GM20431 (cell line): ENCODE measurements at regions not wholly inside any gene's neighbourhood (a gene's known extent, or its start where the extent isn't known, plus 50 kb on each side); places are given as distances from the start of the nearest gene placed in this dataset.
"Not testable (repeated sequence)": the region's sequence is repeated elsewhere in the genome, so short reads cannot be mapped to it uniquely, and the experiment has no call there.

ENCODE experiments used
- in situ Hi-C: fragments of 300-500 bp; cut with MseI, MboI; formaldehyde crosslinking; loops from one replicate; pipeline ENCODE4 v1.15.0; 2020; ENCODE audit warnings: low sequenced_read_pairs; ENCODE audit not compliant: unreplicated experiment

DNA sequence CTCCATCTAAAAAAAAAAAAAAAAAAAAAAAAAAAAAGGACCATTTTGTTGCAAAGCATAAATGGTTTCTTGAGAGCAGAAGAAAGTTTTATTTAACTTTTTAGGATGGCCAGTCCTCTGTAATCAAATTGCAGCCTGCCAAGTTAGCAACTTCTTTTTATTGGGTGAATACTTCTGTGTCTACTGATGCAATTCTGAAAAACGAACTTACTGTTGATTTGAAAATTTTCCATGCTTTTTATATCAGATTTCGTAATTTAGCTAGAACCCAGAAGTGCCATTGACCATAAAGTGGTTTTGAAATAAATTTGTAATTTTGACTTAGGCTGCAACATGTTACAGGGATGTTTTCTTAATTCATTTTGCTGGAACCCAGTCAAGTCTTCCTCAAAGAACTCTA, 269.1 kb upstream of the ACTBL2 start:
- in situ Hi-C loops: loop anchor here (25.0 kb wide), 1 partner anchor 89 kb away; no protein-coding TSS in a partner anchor

DNA sequence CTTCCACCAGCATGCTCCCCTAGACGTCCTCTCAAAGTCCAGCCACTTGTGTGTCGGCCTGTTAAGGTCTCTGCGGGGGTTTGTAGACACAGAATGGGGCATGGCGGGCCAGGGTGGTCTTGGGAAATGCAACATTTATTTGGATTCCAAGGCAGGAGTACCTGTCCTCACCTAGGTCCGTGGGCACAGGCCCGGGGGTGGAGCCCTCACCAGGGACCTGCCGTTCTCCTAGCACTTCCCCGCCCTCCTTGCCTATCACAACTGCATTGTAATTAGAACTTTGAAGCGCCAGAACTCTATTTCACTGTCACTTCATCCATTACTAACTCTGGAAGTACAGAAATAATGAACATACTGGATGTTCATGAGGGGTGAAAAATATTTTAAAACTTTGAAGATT, 268.3 kb upstream of the ACTBL2 start:
- in situ Hi-C loops: loop anchor here (25.0 kb wide), 1 partner anchor 89 kb away; no protein-coding TSS in a partner anchor

DNA sequence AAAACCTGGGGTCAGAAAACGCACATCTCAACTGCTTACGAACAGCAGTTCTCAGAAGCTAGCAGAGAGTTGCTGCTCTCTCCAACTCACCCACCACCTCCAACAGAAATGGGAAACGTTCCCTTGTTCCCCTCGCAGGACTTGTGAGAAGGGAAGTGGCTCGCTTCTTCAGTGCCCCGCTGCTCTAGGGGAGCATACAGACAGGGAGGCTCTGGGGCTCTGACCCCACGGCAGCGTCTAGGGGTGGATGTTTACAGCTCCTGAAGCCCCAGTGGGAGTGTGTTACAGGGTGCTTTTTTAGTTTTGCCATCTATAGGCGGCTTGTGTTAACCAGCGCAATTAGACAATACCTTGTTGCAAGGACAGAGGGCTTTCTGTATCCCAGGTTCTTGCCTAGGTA, 267.7 kb upstream of the ACTBL2 start:
- in situ Hi-C loops: loop anchor here (25.0 kb wide), 1 partner anchor 88 kb away; no protein-coding TSS in a partner anchor

DNA sequence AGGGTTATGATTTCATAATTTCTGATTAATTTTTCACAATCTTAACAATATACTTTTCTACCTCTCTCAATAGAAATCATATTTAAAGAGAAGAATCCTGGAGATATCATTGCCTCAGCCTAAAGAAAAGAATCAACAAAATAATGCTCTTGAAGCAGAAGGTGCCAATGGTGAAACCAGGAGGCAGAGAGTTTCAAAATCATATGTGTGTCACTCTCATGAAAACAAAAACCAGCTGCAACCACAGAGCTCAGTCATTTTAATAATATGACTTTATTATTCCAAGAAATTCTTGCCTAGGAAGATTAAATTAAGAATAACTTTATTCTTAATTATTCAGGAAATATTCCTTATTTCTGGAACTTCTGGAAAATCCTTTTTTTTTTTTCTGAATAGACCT, 266.8 kb upstream of the ACTBL2 start:
- in situ Hi-C loops: no loop called here

DNA sequence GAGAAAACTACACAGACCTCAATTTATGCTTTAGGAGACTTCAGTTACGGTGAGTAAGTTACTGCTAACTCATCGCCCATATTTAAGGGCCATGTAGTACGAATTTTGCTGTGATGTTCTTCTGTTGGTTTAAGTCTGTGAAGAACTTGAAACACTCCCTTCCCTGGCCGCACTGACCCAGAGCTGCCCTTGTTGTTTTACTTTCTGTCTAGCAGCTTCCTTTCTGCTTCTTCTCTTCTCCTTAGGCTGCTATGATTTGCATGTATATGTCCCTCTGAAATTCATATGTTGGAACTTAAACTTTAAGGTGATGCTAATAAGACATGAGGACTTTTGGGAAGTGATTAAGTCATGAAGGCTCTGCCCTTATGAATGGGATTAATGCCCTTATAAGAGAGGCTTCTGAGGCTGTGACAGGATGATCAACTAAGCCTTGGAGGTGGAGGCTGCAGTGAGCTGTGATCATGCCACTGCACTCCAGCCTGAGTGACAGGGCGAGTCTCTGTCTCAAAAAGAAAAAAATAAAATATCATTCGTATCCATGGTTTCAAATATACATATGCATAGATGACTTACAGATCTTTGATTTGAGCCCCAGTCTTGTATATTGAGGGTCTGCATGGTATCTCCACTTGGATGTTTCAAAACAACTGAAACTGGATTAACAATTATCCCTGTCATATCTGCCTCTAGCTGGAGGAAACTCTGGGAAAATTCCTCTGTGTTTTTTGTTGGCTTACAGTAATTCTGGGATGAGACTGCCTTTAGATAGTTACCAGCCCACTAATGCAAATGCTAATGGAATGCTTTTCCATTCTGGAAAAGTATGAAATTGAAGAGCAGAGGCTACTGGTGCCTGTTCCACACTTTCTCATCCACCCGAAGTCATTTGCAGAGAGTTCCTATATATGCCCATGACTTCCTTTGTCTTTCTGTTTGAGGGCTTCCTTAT, 263.4 kb upstream of the ACTBL2 start:
- in situ Hi-C loops: no loop called here

DNA sequence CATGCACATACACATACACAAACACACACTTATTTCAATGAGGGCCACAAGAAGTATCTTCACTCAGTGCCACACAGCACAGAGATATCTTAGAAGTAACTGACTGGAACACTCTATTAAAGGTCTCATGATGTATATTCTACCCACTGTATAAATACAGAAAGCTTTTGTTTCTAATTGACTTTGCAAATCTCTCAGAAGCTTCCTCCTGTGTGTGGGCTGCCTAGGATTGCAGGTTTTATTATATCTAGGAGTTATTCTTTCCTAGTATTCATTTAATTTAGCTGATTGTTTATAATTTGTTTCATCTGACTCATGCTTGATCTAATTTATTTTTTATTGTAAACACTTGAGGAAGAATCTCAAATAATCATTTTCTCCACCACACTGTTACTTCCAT, 262.4 kb upstream of the ACTBL2 start:
- in situ Hi-C loops: no loop called here

DNA sequence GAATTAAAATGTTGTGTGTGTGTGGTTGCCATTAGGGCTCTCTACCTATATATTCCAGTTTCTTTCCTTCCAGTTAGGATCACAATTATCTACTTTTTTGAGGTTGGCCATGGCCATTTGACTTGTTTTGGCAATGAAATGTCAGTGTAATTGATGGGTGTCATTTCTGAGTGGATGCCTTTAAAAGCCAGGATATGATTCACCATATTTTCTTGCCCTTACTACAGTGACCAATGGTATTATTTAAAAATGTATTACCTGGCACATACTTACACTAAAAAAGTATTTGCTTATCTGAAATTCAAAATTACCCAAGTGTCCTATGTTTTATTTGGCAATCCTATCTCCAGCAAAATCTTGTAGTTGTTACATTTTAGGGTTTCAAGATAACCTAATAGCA, 258.7 kb upstream of the ACTBL2 start:
- in situ Hi-C loops: no loop called here

DNA sequence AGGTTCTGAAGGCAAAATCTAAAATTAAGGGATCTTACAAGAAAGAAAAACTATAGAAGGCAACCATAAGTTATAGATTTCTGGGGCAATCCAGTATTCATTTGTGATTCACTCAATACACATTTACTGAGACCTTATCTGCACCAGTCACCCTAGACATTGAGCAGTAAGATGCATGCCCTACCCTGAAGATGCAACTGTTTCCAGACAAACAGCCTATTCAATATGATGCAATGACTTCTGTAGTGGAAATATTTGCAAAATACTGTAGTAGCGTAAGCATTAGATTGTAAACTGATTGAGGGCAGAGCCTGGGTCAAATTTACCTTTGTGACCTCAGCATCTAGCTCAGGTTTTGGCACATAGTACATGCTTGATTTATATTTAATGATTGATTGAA, 256.2 kb upstream of the ACTBL2 start:
- in situ Hi-C loops: no loop called here

DNA sequence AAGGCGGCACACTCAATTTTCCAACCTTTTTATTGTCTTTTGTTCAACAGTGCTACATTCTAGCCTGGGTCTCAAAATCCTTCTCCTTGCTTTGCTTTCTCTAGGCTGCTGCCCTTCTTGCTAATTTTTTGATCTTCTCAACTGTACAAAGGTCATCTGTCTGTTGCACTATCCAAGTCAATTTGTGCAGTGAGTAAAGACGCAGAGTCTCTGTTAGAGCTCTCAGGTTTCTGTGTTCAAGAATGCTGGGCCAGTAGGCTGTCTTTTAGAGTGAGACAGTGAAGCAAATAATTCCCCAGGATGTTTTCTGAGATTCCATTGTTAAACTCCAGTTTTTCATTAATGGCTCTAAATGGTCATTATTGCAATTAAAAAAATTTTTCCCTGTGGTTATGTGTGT, 255.7 kb upstream of the ACTBL2 start:
- in situ Hi-C loops: no loop called here

DNA sequence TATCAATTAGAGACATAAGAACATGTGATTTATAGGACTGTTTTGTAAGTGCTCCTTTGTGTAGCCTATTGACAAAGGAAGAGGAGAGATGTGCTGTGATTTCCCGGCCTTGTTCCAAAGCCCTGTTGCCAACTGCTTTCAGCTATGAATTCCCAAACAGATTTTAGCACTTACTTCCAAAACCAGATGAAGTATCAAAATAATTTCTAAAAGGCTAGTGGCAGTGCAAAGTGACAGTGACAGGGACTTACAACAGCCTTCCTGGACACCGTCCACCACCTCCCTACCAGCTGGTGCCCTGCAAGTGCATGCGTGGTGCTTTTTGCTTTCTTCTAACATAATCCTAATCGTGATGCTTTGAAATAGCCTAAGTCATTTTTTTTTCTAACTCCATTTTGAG, 254.1 kb upstream of the ACTBL2 start:
- in situ Hi-C loops: no loop called here

DNA sequence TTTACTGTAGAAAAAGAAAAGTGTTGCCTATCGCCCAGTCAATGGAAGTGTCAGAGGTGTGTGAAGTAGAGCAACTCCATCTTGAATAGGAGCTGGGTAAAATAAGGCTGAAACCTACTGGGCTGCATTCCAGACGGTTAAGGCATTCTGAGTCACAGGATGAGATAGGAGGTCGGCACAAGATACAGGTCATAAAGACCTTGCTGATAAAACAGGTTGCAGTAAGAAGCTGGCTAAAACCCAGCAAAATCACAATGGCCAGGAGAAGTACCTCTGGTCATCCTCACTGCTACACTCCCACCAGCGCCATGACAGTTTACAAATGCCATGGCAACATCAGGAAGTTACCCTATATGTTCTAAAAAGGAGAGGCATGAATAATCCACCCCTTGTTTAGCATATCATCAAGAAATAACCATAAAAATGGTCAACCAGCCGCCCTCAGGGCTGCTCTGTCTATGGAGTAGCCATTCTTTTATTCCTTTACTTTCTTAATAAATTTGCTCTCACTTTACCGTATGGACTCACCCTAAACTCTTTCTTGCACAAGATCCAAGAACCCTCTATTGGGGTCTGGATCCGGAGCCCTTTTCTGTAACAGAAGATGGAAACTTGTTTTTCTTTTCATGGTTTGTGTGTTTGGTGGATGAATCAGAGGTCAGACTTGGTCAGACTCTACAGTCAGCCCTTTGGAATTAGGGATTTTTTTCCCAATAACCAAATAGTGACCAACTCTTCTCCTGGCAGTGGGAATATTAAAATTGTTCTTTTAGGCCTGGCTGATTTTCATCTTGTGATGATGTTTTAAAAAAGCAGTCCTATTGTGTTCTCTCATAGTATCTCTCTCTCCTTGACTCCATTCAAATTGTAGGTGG, 252.9 kb upstream of the ACTBL2 start:
- in situ Hi-C loops: not testable (repeated sequence)

DNA sequence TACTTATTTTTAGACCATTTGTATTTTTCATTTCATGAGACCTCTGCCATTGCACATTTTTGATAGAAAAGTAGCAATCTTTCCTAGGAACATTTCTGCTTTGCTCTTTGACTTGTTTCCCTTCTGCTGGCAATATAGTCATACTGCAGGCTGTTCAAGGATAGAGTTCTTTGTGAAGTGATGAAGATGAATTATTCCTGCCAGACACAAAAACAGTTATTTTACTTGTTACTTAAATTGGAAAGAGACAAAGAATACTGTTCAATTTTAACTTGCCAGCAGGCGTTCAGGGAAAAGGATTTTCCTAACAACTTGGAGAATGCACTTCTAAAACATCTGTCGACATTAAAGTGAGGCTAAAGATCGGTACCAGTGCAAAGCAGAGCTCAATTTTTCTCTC, 251.7 kb upstream of the ACTBL2 start:
- in situ Hi-C loops: no loop called here

DNA sequence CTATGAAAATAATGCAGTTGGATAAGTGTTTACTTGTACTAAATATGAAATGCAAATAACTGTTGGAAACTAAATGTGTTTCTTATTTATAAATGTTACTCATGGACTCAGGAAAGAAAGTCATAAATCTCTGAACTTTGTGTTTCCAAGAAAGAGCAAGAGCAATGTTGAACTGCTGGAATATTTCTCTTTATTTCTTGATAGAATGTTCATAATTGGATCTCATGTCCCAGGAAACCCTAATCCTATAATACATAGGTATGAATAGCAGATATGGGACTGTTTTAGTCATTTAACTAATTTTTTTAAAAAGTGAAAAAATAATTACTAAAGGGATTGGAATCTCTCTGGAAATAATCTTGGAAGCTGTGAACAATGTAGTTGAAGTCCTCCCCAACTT, 245.0 kb upstream of the ACTBL2 start:
- in situ Hi-C loops: no loop called here

DNA sequence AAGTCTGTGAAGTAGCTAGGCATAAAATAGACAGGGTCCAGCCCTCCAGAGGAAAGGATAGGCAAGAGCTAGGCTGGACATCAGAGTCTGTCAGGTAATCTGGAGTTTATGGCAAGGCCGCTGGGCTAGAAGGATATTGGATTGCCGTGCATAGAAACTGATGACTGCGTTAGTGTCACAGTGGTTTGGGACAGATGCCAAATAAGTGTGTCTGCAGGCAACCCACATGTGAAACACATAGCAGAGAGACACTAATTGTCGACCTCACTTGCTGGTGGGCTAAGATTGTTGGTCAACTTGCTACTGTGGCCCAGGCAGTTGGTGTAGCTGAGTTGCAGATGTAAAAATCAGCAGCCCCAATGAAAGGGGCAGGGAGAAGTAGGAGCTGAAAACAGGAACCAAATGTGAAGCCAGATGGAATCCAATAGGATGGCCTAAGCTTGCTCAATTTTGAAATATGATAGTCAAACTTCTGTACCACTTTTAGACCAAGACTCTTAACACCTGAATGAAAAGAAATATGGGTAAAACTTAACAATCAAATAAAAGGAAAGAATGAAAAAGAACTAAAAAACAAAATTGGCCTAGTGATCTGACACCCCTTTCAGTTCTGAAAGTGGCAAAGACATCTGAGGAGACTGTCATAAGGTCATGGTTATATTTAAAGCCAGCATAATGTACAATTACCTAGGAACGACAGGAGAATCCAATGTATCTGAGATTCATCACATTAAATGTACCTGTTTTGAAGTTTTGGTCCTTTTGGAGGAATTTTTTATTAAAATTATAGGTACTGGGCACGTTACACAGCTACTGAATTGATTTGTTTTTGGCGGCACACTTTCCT, 243.3 kb upstream of the ACTBL2 start:
- in situ Hi-C loops: no loop called here

DNA sequence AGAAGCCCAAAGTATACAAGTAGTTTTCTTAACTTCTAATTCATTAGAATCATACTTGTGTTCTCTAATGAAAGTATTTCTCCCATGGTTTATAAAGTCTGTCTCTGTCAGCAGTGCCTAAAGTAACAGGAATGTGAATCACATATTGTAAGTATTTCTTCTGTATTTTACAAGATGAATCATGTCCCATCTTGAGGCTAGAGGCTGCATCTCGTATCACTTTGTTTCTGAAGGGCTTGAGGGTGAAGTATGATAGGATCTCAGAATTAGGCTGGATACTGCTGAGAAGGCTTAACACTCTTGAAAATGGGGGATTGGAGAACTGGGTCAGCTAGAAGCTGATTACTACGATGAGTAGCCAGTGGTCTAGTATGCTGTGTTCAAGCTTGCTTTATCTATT, 242.2 kb upstream of the ACTBL2 start:
- in situ Hi-C loops: no loop called here

DNA sequence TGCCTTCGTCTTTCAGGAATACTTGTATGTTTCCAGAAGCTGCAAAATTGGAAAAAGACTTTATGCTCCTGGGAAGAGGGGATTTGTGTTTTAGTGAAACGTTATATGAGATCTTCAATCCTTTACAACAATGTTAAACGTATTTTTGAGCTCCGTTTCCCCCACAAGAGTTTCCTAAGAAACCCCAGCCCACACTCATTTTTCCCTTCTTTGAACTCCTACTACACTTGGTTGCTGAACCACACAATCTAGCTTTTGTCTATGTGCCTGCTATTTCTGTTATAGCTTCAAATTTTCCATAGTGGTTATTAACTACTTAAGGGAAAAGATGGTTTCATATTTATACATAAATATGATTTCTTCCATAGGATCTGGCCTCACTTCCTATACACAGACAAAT, 238.6 kb upstream of the ACTBL2 start:
- in situ Hi-C loops: no loop called here

DNA sequence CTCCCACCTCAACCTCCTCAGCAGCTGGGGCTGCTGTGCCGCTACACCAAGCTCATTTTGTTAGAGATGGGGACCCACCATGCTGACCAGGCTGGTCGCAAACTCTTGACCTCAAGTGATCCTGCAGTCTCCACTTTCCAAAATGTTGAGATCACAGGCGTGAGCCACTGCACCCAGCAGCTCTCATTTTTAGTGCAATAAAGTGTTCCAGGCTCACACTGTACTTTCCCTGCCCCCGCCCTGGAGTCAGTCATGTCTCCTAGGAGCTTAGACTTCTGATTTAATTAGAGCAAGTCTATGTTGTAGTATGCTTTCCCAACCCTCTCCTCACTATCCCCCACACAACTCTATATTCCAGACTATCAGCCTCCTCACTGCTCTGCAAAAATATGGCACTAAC, 238.0 kb upstream of the ACTBL2 start:
- in situ Hi-C loops: no loop called here

DNA sequence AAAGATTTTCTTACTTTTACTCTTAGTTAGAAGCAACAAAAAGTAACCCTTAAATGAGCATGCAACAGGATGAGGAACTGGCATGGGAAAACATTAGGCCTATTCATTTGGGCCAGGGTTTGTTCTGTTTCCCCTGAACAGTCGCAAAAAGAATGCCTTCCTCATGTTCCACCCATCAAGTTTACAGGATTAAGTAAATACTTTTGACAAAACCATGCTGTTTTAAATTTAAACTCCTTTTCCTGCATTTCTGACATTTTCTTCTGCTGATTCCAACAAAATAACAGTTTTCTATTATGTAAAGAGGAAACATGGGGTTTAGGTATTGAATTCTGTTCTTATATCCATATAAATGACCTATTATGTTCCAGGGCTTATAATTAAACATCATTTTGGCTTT, 236.6 kb upstream of the ACTBL2 start:
- in situ Hi-C loops: no loop called here

DNA sequence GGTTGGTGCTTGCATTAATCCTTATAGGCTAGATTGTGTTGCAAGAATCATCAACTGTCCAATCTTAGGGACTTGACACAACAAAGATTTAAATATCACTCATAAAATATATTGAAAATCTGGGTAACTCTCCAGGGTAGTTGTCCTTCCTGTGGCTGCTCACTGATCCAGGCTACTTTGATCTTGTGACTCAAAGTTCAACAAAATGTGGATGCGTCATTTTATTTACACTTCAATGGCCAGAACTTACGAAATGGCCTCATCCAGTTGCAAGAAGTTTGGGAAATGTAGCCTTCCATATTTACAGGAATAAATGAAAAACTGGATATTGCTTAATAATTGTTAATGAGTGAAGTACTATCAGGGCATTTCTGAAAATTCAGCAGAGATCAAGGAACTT, 235.5 kb upstream of the ACTBL2 start:
- in situ Hi-C loops: no loop called here

DNA sequence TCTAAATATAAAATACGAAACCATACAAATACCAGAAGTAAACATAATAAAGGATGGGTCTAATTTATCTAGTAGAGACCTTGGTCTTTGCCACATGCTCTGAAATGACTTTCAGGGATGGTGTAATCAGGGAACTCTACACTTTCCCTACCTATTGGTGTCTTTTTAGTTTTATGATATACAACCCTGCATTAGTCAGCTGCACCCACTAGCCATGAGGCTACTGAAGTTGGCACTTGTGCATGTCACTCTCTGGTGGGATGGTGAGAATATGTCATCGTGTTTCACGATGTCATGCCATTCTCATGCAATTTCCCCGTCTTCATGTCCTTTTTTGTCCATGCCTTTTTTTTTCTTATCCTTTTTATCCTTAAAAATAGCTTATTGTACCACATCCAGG, 234.9 kb upstream of the ACTBL2 start:
- in situ Hi-C loops: no loop called here
